IMR-90 (cell line): ENCODE measurements at regions not wholly inside any gene's neighbourhood (a gene's known extent, or its start where the extent isn't known, plus 50 kb on each side); places are given as distances from the start of the nearest gene placed in this dataset.

Experiments used
- ATAC-seq: fragments of 200-7000 bp; cut with Tn5 transposase; 2 replicates; pipeline ENCODE4 v1.9.1; 2020; ENCODE audit warnings: low read depth, mild to moderate bottlenecking, moderate library complexity
- BruUV-seq: library from RNA; stranded (reverse); fragments of 400-500 nt; replicated peaks from 2 replicates; lab custom pipeline; 2021; lab: Mats Ljungman, UMichigan
- CTCF ChIA-PET: fragments of 300-600 bp; formaldehyde crosslinking; extraction: SDS; loops from one replicate; lab custom pipeline; 2021; ENCODE audit warnings: antibody characterized with exemption; lab: Yijun Ruan, JAX
- POLR2A ChIA-PET: fragments of 300-600 bp; sonication (Branson Sonifier 250); formaldehyde crosslinking; loops from one replicate; lab custom pipeline; 2022; ENCODE audit warnings: antibody characterized with exemption; ENCODE audit not compliant: unreplicated experiment; lab: Charles Lee
- DNase-seq: peaks from one replicate; pipeline ENCODE4 v3.0.0; 2013
- H2AFZ ChIP-seq: replicated peaks from 2 replicates; pipeline ENCODE3; 2013; ENCODE audit warnings: low read length, mild to moderate bottlenecking; ENCODE audit not compliant: poor library complexity
- H2AK5ac ChIP-seq: 2 replicates; pipeline ENCODE4 v1.6.1; 2013; ENCODE audit warnings: low read depth, low read length, inconsistent platforms
- H2AK9ac ChIP-seq: replicated peaks from 2 replicates; pipeline ENCODE3; 2013; ENCODE audit warnings: mild to moderate bottlenecking, low read depth, low read length, moderate library complexity; ENCODE audit not compliant: poor library complexity
- H2BK120ac ChIP-seq: 2 replicates; pipeline ENCODE4 v1.6.1; 2013; ENCODE audit warnings: low read depth, low read length, inconsistent platforms
- H2BK15ac ChIP-seq: 3 replicates; pipeline ENCODE4 v1.6.1; 2013; ENCODE audit warnings: low read depth, low read length, inconsistent platforms
- H2BK20ac ChIP-seq: 2 replicates; pipeline ENCODE4 v1.6.1; 2013; ENCODE audit warnings: low read depth, mild to moderate bottlenecking, inconsistent platforms, low read length, moderate library complexity
- H2BK5ac ChIP-seq: 2 replicates; pipeline ENCODE4 v1.6.1; 2013; ENCODE audit warnings: mild to moderate bottlenecking, low read depth, low read length, inconsistent platforms; ENCODE audit not compliant: poor library complexity, severe bottlenecking
- H3K14ac ChIP-seq: replicated peaks from 2 replicates; pipeline ENCODE4 v1.6.1; 2013; ENCODE audit warnings: low read depth, low read length, inconsistent platforms
- H3K18ac ChIP-seq: 2 replicates; pipeline ENCODE4 v1.6.1; 2013; ENCODE audit warnings: low read depth, low read length, control low read depth
- H3K23ac ChIP-seq: 2 replicates; pipeline ENCODE4 v1.6.1; 2013; ENCODE audit warnings: low read depth, low read length, inconsistent platforms
- H3K27ac ChIP-seq: 2 replicates; pipeline ENCODE4 v1.5.1; 2013; ENCODE audit warnings: mild to moderate bottlenecking, control low read depth, low read length; ENCODE audit not compliant: insufficient read depth
- H3K27me3 ChIP-seq: 2 replicates; pipeline ENCODE4 v1.6.1; 2013; ENCODE audit warnings: low read length; ENCODE audit not compliant: control insufficient read depth, insufficient read depth
- H3K36me3 ChIP-seq: 2 replicates; pipeline ENCODE4 v1.6.1; 2013; ENCODE audit warnings: low read length, mixed read lengths; ENCODE audit not compliant: control insufficient read depth, insufficient read depth
- H3K4ac ChIP-seq: 2 replicates; pipeline ENCODE4 v1.6.1; 2013; ENCODE audit warnings: low read depth, low read length, inconsistent platforms
- H3K4me1 ChIP-seq: 2 replicates; pipeline ENCODE4 v1.6.1; 2013; ENCODE audit warnings: low read length, mixed read lengths; ENCODE audit not compliant: control insufficient read depth, insufficient read depth
- H3K4me2 ChIP-seq: 2 replicates; pipeline ENCODE4 v1.6.1; 2013; ENCODE audit warnings: low read depth, mild to moderate bottlenecking, control low read depth, low read length, moderate library complexity
- H3K4me3 ChIP-seq: 2 replicates; pipeline ENCODE4 v1.5.1; 2013; ENCODE audit warnings: low read depth, mild to moderate bottlenecking, control low read depth, low read length, moderate library complexity; ENCODE audit not compliant: insufficient read depth
- H3K56ac ChIP-seq: 2 replicates; pipeline ENCODE4 v1.6.1; 2013; ENCODE audit warnings: low read length, inconsistent platforms; ENCODE audit not compliant: insufficient read depth; ENCODE audit errors: extremely low read depth
- H3K79me1 ChIP-seq, 2 experiments: 2 replicates each; pipeline ENCODE4 v1.6.1; 2013; ENCODE audit warnings: low read length in 2 of 2, inconsistent platforms in 1 of 2, low read depth in 1 of 2
- H3K9ac ChIP-seq: 2 replicates; pipeline ENCODE4 v1.6.1; 2013; ENCODE audit warnings: low read depth, low read length, control low read depth
- H3K9me1 ChIP-seq: 2 replicates; pipeline ENCODE4 v1.6.1; 2013; ENCODE audit warnings: low read length, inconsistent platforms; ENCODE audit not compliant: insufficient read depth
- H3K9me3 ChIP-seq: 2 replicates; pipeline ENCODE4 v1.6.1; 2013; ENCODE audit warnings: low read length; ENCODE audit not compliant: control insufficient read depth, insufficient read depth
- H4K20me1 ChIP-seq: 2 replicates; pipeline ENCODE4 v1.6.1; 2013; ENCODE audit warnings: low read length, inconsistent platforms; ENCODE audit not compliant: insufficient read depth
- H4K5ac ChIP-seq: 2 replicates; pipeline ENCODE4 v1.6.1; 2013; ENCODE audit warnings: mild to moderate bottlenecking, low read depth, low read length, control low read depth
- H4K8ac ChIP-seq, 2 experiments: 2 replicates each; pipeline ENCODE4 v1.6.1; 2013; ENCODE audit warnings: low read depth in 2 of 2, low read length in 2 of 2, control low read depth in 1 of 2, inconsistent platforms in 1 of 2
- H4K91ac ChIP-seq: 2 replicates; pipeline ENCODE4 v1.6.1; 2013; ENCODE audit warnings: low read depth, low read length, inconsistent platforms; ENCODE audit not compliant: insufficient read depth
- BHLHE40 ChIP-seq: fragments of 150-350 bp; IDR thresholded peaks from 2 replicates; pipeline ENCODE4 v1.6.1; 2016; ENCODE audit warnings: mild to moderate bottlenecking, low read depth, low read length
- CEBPB ChIP-seq: IDR thresholded peaks from 2 replicates; pipeline ENCODE4 v1.6.1; 2012; ENCODE audit warnings: low read depth, low read length, improper control_type of control experiment
- CHD1 ChIP-seq: IDR thresholded peaks from 2 replicates; pipeline ENCODE4 v1.6.1; 2012; ENCODE audit warnings: low read depth, low read length, improper control_type of control experiment
- ELK1 ChIP-seq: fragments of 150-350 bp; IDR thresholded peaks from 2 replicates; pipeline ENCODE4 v1.6.1; 2016; ENCODE audit warnings: low read depth, mild to moderate bottlenecking, low read length, moderate library complexity, borderline replicate concordance
- FOS ChIP-seq: fragments of 150-350 bp; IDR thresholded peaks from 2 replicates; pipeline ENCODE4 v1.6.1; 2016; ENCODE audit warnings: low read depth, low read length
- MAFK ChIP-seq: IDR thresholded peaks from 2 replicates; pipeline ENCODE4 v1.6.1; 2012; ENCODE audit warnings: low read depth, low read length, improper control_type of control experiment
- MAZ ChIP-seq: IDR thresholded peaks from 2 replicates; pipeline ENCODE4 v1.6.1; 2012; ENCODE audit warnings: low read depth, mild to moderate bottlenecking, low read length, improper control_type of control experiment, moderate library complexity, borderline replicate concordance
- MXI1 ChIP-seq: IDR thresholded peaks from 2 replicates; pipeline ENCODE4 v1.6.1; 2012; ENCODE audit warnings: low read depth, mild to moderate bottlenecking, low read length, moderate library complexity, borderline replicate concordance
- NFE2L2 ChIP-seq: fragments of 150-350 bp; IDR thresholded peaks from 2 replicates; pipeline ENCODE4 v1.6.1; 2016; ENCODE audit warnings: low read depth, mild to moderate bottlenecking, low read length
- POLR2A ChIP-seq: IDR thresholded peaks from 2 replicates; pipeline ENCODE4 v1.6.1; 2012; ENCODE audit warnings: mild to moderate bottlenecking, low read depth, low read length
- RAD21 ChIP-seq: IDR thresholded peaks from 2 replicates; pipeline ENCODE4 v1.6.1; 2012; ENCODE audit warnings: low read length, improper control_type of control experiment
- RCOR1 ChIP-seq: IDR thresholded peaks from 2 replicates; pipeline ENCODE4 v1.6.1; 2012; ENCODE audit warnings: mild to moderate bottlenecking, low read length, improper control_type of control experiment; ENCODE audit not compliant: insufficient replicate concordance
- RFX5 ChIP-seq: IDR thresholded peaks from 2 replicates; pipeline ENCODE4 v1.8.0; 2012; ENCODE audit warnings: low read depth, mild to moderate bottlenecking, low read length, moderate library complexity
- SMC3 ChIP-seq: fragments of 150-350 bp; IDR thresholded peaks from 2 replicates; pipeline ENCODE4 v1.6.1; 2016; ENCODE audit warnings: low read depth, mild to moderate bottlenecking, antibody characterized with exemption, low read length, moderate library complexity
- USF2 ChIP-seq: fragments of 150-350 bp; IDR thresholded peaks from 2 replicates; pipeline ENCODE4 v1.6.1; 2017; ENCODE audit warnings: mild to moderate bottlenecking, antibody characterized with exemption, low read length, low read depth
- WGBS, 2 experiments: methylation state at CpG; one replicate each; pipeline versions ENCODE4 v1.1.5 to v1.1.7; 2013; ENCODE audit warnings: missing lambda C conversion rate in 2 of 2; ENCODE audit not compliant: insufficient read length in 1 of 2; ENCODE audit errors: extremely low coverage in 2 of 2; 5-methylcytosine and 5-hydroxymethylcytosine counted together
- dilution Hi-C: fragments of 300-500 bp; cut with HindIII; formaldehyde crosslinking; loops from one replicate; pipeline ENCODE4 v1.14.3; 2018; ENCODE audit warnings: low sequenced_read_pairs; ENCODE audit not compliant: unreplicated experiment
- in situ Hi-C: fragments of 300-500 bp; cut with MboI; formaldehyde crosslinking; loops from 3 replicates; pipeline ENCODE4 v1.14.3; 2019; ENCODE audit warnings: low sequenced_read_pairs, inconsistent platforms, mixed read lengths
- intact Hi-C: fragments of 100-400 bp; cut with micrococcal nuclease; formaldehyde crosslinking; loops from 2 replicates; pipeline ENCODE4 v1.10.0; 2022
- TF ChIP-seq, protein P1 (sequence below): conservative IDR thresholded peaks from 2 replicates; pipeline ENCODE4 v1.5.1; 2012; ENCODE audit warnings: mild to moderate bottlenecking, low read depth, low read length, improper control_type of control experiment

- no peak overlapping the region for H2BK15ac ChIP-seq
- intact Hi-C loops, result no loop called here
- no peak overlapping the region for H3K4me3 ChIP-seq
- H3K9ac ChIP-seq, result no peak overlapping the region
- no peaks in the 10 kb centered on the region for H3K9me3 ChIP-seq
- in situ Hi-C loops, result no loop called here
- no peak for DNase-seq
- H4K8ac ChIP-seq, result no peak overlapping the region
- H3K27ac ChIP-seq, result no peak overlapping the region
- WGBS, 2 experiments, result no CpG with 5 or more reads among the region's 1 CpG
- H2BK20ac ChIP-seq, result no peak overlapping the region
- H3K18ac ChIP-seq, result no peak overlapping the region
- no peak overlapping the region for H2BK120ac ChIP-seq
- ChIA-PET CTCF (interaction anchor here (0.7 kb wide), 1 partner anchor 19 kb away, joined by 4 read pairs; no protein-coding TSS in a partner anchor), POLR2A (interaction anchor here (0.7 kb wide), 1 partner anchor 31 kb away, joined by 4 read pairs; no protein-coding TSS in a partner anchor)
- H3K4ac ChIP-seq, result no peak overlapping the region
- no peak overlapping the region for H2AFZ ChIP-seq
- no peaks in the 10 kb centered on the region for H4K20me1 ChIP-seq
- no peak overlapping the region for H3K4me2 ChIP-seq
- H2BK5ac ChIP-seq, result no peak overlapping the region
- no peak overlapping the region for H3K14ac ChIP-seq
- H3K36me3 ChIP-seq, result no peaks in the 10 kb centered on the region
- H3K79me1 ChIP-seq, result no peaks in the 10 kb centered on the region
- H4K5ac ChIP-seq, result no peak overlapping the region
- no peak for ATAC-seq
- dilution Hi-C loops, result no loop called here
- no peak overlapping the region for H2AK5ac ChIP-seq
- H3K56ac ChIP-seq, result no peak overlapping the region
- no peaks in the 10 kb centered on the region for H3K9me1 ChIP-seq
- no peaks in the 10 kb centered on the region for H3K4me1 ChIP-seq
- no peak overlapping the region for H2AK9ac ChIP-seq
- H3K23ac ChIP-seq, result no peak overlapping the region
- no TSS peak for BruUV-seq
- no peak overlapping the region for H4K91ac ChIP-seq
- H3K27me3 ChIP-seq, result no peaks in the 10 kb centered on the region
- TF ChIP-seq POLR2A (no peak), CEBPB (no peak), USF2 (no peak), RCOR1 (no peak), MXI1 (no peak), RFX5 (no peak), MAFK (no peak), SMC3 (no peak), FOS (no peak), RAD21 (no peak), ELK1 (no peak), CHD1 (no peak), MAZ (no peak), BHLHE40 (no peak), NFE2L2 (no peak)
- TF ChIP-seq, protein P1, sequence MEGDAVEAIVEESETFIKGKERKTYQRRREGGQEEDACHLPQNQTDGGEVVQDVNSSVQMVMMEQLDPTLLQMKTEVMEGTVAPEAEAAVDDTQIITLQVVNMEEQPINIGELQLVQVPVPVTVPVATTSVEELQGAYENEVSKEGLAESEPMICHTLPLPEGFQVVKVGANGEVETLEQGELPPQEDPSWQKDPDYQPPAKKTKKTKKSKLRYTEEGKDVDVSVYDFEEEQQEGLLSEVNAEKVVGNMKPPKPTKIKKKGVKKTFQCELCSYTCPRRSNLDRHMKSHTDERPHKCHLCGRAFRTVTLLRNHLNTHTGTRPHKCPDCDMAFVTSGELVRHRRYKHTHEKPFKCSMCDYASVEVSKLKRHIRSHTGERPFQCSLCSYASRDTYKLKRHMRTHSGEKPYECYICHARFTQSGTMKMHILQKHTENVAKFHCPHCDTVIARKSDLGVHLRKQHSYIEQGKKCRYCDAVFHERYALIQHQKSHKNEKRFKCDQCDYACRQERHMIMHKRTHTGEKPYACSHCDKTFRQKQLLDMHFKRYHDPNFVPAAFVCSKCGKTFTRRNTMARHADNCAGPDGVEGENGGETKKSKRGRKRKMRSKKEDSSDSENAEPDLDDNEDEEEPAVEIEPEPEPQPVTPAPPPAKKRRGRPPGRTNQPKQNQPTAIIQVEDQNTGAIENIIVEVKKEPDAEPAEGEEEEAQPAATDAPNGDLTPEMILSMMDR, result no peak
Observed at GRCh38 chr2:58466804-58467203, 225.7 kb upstream of the FANCL start.
